ENCODE measurements at regions not wholly inside any gene's neighbourhood (a gene's known extent, or its start where the extent isn't known, plus 50 kb on each side); places are given as distances from the start of the nearest gene placed in this dataset.

DNA sequence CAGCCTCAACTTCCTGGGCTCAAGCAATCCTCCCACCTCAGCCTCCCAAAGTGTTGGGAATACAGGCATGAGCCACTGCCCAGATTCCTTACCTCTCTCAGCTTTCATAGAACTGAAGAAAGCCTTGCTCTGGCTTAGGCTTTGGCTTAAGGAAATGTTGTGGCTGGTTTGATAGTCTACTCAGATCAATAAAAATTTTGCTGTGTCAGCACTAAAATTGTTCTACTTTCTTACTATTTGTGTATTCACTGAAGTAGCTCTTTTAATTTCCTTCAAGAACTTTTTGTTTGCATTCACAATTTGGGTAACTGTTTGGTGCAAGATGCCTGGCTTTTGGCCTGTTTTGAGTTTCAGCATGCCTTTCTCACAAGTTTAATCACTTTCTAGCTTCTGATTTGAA is 634.0 kb upstream of the FSHR start:
- TF ChIP-seq, protein P1, sequence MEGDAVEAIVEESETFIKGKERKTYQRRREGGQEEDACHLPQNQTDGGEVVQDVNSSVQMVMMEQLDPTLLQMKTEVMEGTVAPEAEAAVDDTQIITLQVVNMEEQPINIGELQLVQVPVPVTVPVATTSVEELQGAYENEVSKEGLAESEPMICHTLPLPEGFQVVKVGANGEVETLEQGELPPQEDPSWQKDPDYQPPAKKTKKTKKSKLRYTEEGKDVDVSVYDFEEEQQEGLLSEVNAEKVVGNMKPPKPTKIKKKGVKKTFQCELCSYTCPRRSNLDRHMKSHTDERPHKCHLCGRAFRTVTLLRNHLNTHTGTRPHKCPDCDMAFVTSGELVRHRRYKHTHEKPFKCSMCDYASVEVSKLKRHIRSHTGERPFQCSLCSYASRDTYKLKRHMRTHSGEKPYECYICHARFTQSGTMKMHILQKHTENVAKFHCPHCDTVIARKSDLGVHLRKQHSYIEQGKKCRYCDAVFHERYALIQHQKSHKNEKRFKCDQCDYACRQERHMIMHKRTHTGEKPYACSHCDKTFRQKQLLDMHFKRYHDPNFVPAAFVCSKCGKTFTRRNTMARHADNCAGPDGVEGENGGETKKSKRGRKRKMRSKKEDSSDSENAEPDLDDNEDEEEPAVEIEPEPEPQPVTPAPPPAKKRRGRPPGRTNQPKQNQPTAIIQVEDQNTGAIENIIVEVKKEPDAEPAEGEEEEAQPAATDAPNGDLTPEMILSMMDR (IDR thresholded peaks at IDR 0.05) = no peak
- TF ChIP-seq POLR2A (IDR thresholded peaks at IDR 0.05) = no peak
- TF ChIP-seq POLR2AphosphoS5 (IDR thresholded peaks at IDR 0.05) = no peak
- no peak for TF ChIP-seq EP300 (IDR thresholded peaks at IDR 0.05)
